IPS DF 6.9 (cell line): ENCODE measurements at regions not wholly inside any gene's neighbourhood (a gene's known extent, or its start where the extent isn't known, plus 50 kb on each side); places are given as distances from the start of the nearest gene placed in this dataset.

ENCODE experiments used
- DNase-seq: peaks from one replicate; pipeline ENCODE4 v3.0.0-alpha.2; 2013; ENCODE audit warnings: low read depth, low spot score
- H3K27ac ChIP-seq: one replicate; pipeline ENCODE4 v1.5.1; 2013; ENCODE audit warnings: low read length, control low read depth
- H3K27me3 ChIP-seq: 2 replicates; pipeline ENCODE4 v1.6.1; 2013; ENCODE audit warnings: mild to moderate bottlenecking, low read length; ENCODE audit not compliant: control insufficient read depth, insufficient read depth
- H3K36me3 ChIP-seq: 2 replicates; pipeline ENCODE4 v1.6.1; 2013; ENCODE audit warnings: low read length; ENCODE audit not compliant: control insufficient read depth, insufficient read depth
- H3K4me1 ChIP-seq: 2 replicates; pipeline ENCODE4 v1.6.1; 2013; ENCODE audit warnings: low read length; ENCODE audit not compliant: control insufficient read depth, insufficient read depth
- H3K4me3 ChIP-seq: 2 replicates; pipeline ENCODE4 v1.5.1; 2013; ENCODE audit warnings: mild to moderate bottlenecking, low read length
- H3K9me3 ChIP-seq: 2 replicates; pipeline ENCODE4 v1.6.1; 2013; ENCODE audit warnings: low read length, inconsistent platforms; ENCODE audit not compliant: control insufficient read depth, insufficient read depth
- WGBS: extraction: QIAGEN DNeasy Blood & Tissue Kit; methylation state at CpG from one replicate; pipeline ENCODE4 v1.1.7; 2013; ENCODE audit warnings: mixed read lengths, missing lambda C conversion rate; ENCODE audit not compliant: insufficient read length, insufficient coverage; 5-methylcytosine and 5-hydroxymethylcytosine counted together

GRCh38 chr2:57614988-57615387, 431.6 kb upstream of the VRK2 start:
- WGBS: no CpG with 5 or more reads among the region's 3 CpGs

DNA sequence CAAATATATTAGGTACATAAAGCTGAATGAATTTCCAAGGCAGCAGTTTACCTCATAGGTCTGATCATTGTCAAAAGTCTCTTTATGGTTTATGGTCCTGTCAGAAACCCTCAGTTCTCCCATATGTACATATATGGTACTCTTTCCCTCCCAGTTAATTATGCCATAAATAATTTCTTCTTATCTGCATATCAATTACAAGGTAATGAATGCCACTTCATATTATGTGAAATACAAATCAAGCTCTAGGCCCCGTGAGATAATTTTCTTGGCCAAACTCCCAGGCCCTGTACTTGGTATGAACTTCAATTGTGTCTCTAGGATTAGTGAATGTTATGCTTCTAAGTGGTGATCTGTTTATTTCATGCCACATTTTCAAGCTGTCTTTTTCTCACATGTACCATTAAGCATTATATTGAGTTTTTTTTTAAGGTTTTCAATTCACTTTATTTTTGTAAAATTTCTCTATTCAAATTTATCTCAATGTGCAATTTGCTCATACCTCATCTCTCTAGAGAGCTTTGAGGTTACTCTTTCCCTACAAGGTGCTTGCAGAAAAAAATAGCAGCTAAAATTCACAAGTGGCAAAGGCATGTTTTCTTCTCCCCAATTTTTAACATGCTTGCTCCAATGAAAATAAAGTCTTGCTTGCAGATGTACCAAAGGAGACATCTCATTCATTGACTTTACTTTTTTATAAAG, 430.6 kb upstream of the VRK2 start:
- H3K27ac ChIP-seq: no peak overlapping the region
- H3K4me1 ChIP-seq: no peaks in the 10 kb centered on the region
- no CpG with 5 or more reads among the region's 1 CpG for WGBS
- no peaks in the 10 kb centered on the region for H3K9me3 ChIP-seq
- H3K36me3 ChIP-seq: no peaks in the 10 kb centered on the region
- no peaks in the 10 kb centered on the region for H3K27me3 ChIP-seq
- H3K4me3 ChIP-seq: no peak overlapping the region
- DNase-seq: no peak

More at GRCh38 chr2:57614988-57615387, 431.6 kb upstream of the VRK2 start:
- Histone ChIP-seq H3K27ac (no peak overlapping the region), H3K27me3 (no peaks in the 10 kb centered on the region), H3K4me3 (no peak overlapping the region), H3K9me3 (no peaks in the 10 kb centered on the region), H3K36me3 (no peaks in the 10 kb centered on the region), H3K4me1 (no peaks in the 10 kb centered on the region)
- DNase-seq: no peak

- no CpG with 5 or more reads among the region's 3 CpGs for WGBS
- H3K4me3 ChIP-seq: no peak overlapping the region
- no peaks in the 10 kb centered on the region for H3K4me1 ChIP-seq
- no peaks in the 10 kb centered on the region for H3K36me3 ChIP-seq
- no peaks in the 10 kb centered on the region for H3K27me3 ChIP-seq
- no peak for DNase-seq
- no peak overlapping the region for H3K27ac ChIP-seq
- no peaks in the 10 kb centered on the region for H3K9me3 ChIP-seq
Measured at GRCh38 chr2:57617318-57617717, 429.3 kb upstream of the VRK2 start.

GRCh38 chr2:57621122-57621663, 425.4 kb upstream of the VRK2 start:
- no peaks in the 10 kb centered on the region for H3K27me3 ChIP-seq
- no peak overlapping the region for H3K27ac ChIP-seq
- no CpG with 5 or more reads among the region's 2 CpGs for WGBS

GRCh38 chr2:57622009-57622408, 424.6 kb upstream of the VRK2 start:
- Histone ChIP-seq H3K27me3 (no peaks in the 10 kb centered on the region), H3K9me3 (no peaks in the 10 kb centered on the region), H3K4me1 (no peaks in the 10 kb centered on the region), H3K27ac (no peak overlapping the region), H3K4me3 (no peak overlapping the region), H3K36me3 (no peaks in the 10 kb centered on the region)
- no CpG with 5 or more reads among the region's 1 CpG for WGBS
- DNase-seq: no peak

More at GRCh38 chr2:57621122-57621663, 425.4 kb upstream of the VRK2 start:
- Histone ChIP-seq H3K4me3 (no peak overlapping the region), H3K9me3 (no peaks in the 10 kb centered on the region), H3K36me3 (no peaks in the 10 kb centered on the region), H3K4me1 (no peaks in the 10 kb centered on the region)
- DNase-seq: no peak

GRCh38 chr2:57656198-57656597, 390.4 kb upstream of the VRK2 start:
- Histone ChIP-seq H3K27me3 (no peaks in the 10 kb centered on the region), H3K36me3 (no peaks in the 10 kb centered on the region), H3K4me3 (no peak overlapping the region), H3K27ac (no peak overlapping the region), H3K4me1 (no peaks in the 10 kb centered on the region), H3K9me3 (no peaks in the 10 kb centered on the region)
- WGBS: no CpG with 5 or more reads among the region's 3 CpGs
- DNase-seq: no peak

DNA sequence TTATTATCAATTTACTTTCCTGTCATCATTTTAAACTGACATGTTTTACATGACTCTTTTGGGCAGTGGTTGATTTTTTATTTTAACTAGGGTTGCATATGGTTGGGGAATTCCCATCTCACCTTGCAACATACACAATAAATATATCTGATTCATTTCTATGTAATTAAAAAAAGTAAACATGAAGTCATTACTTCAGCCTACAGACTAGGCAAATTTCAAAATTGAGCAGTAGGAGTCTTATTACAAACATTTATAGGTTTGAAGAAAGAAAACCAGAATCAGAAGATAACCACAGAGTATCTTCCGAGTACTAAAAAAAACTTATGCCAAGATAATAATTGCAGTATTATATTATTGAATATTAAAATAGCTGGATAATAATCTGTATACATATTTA, 377.0 kb upstream of the VRK2 start:
- no peaks in the 10 kb centered on the region for H3K27me3 ChIP-seq
- no peaks in the 10 kb centered on the region for H3K9me3 ChIP-seq
- H3K36me3 ChIP-seq: no peaks in the 10 kb centered on the region
- no peak for DNase-seq
- H3K27ac ChIP-seq: no peak overlapping the region
- H3K4me1 ChIP-seq: no peaks in the 10 kb centered on the region
- no peak overlapping the region for H3K4me3 ChIP-seq
- no CpG with 5 or more reads among the region's 1 CpG for WGBS

GRCh38 chr2:57674025-57674424, 372.6 kb upstream of the VRK2 start:
- Histone ChIP-seq H3K4me3 (no peak overlapping the region), H3K9me3 (no peaks in the 10 kb centered on the region), H3K36me3 (no peaks in the 10 kb centered on the region), H3K27ac (no peak overlapping the region), H3K27me3 (no peaks in the 10 kb centered on the region), H3K4me1 (no peaks in the 10 kb centered on the region)
- DNase-seq: no peak
- WGBS: no CpG with 5 or more reads among the region's 2 CpGs

DNA sequence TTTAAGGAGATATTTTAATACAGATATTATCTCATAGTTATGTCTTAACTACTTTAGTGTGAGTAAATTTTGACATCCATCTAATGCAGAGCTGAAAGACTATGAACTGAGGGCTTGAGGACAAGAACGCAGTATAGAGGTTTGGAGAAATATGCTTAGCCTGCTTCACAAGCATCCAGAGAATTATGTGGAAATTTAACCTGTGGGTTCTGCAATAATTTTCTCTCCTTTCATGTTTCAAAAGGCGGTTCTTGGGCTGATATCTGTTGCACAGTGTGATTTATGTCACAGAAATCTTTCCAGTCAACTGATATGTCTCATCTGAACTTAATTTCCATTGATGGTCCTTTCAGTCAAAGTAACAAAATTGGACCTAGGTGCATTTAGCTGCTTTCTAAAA, 371.9 kb upstream of the VRK2 start:
- H3K36me3 ChIP-seq: no peaks in the 10 kb centered on the region
- no peaks in the 10 kb centered on the region for H3K4me1 ChIP-seq
- H3K27me3 ChIP-seq: no peaks in the 10 kb centered on the region
- DNase-seq: no peak
- no CpG with 5 or more reads among the region's 2 CpGs for WGBS
- H3K9me3 ChIP-seq: no peaks in the 10 kb centered on the region
- no peak overlapping the region for H3K27ac ChIP-seq
- H3K4me3 ChIP-seq: no peak overlapping the region

- Histone ChIP-seq H3K27me3 (no peaks in the 10 kb centered on the region), H3K4me3 (no peak overlapping the region), H3K9me3 (no peaks in the 10 kb centered on the region), H3K27ac (no peak overlapping the region), H3K36me3 (no peaks in the 10 kb centered on the region), H3K4me1 (no peaks in the 10 kb centered on the region)
- no peak for DNase-seq
Measured at GRCh38 chr2:57677296-57677695, 369.3 kb upstream of the VRK2 start.

- no peaks in the 10 kb centered on the region for H3K4me1 ChIP-seq
- DNase-seq: no peak
- no peaks in the 10 kb centered on the region for H3K9me3 ChIP-seq
- WGBS: no CpG with 5 or more reads among the region's 1 CpG
- no peaks in the 10 kb centered on the region for H3K36me3 ChIP-seq
- no peaks in the 10 kb centered on the region for H3K27me3 ChIP-seq
- no peak overlapping the region for H3K27ac ChIP-seq
- H3K4me3 ChIP-seq: no peak overlapping the region
Measured at GRCh38 chr2:57681650-57682049, 365.0 kb upstream of the VRK2 start.
